Spleen (tissue), 7 donors: ENCODE measurements at regions not wholly inside any gene's neighbourhood (a gene's known extent, or its start where the extent isn't known, plus 50 kb on each side); places are given as distances from the start of the nearest gene placed in this dataset.

Source experiments
- CTCF ChIP-seq, 11 experiments: fragments of 200-600 bp in 7 of 11; fragments of 450-650 bp in 4 of 11; sonication (generic) in 4 of 11; IDR thresholded peaks in 8 of 11; conservative IDR thresholded peaks in 3 of 11; 1 replicate in 7 of 11; 2 replicates in 4 of 11; pipeline versions ENCODE4 v1.4.0 to v1.8.0; 2016 to 2021; ENCODE audit warnings: antibody characterized with exemption in 11 of 11, inconsistent platforms in 4 of 11, mild to moderate bottlenecking in 1 of 11
- POLR2A ChIP-seq, 3 donors: fragments of 450-650 bp; IDR thresholded peaks; one replicate each; pipeline ENCODE4 v1.5.1; 2017; ENCODE audit warnings: antibody characterized with exemption in 3 of 3, mild to moderate bottlenecking in 1 of 3
- POLR2AphosphoS5 ChIP-seq, 3 donors: sonication (generic); formaldehyde crosslinking; IDR thresholded peaks; one replicate each; pipeline ENCODE4 v1.5.1; 2017; ENCODE audit warnings: antibody characterized with exemption in 3 of 3
- donor health status: DM: no; HTN: no; CAD: no; lungs with moderate emphysema.
- donor health status: DM: no; HTN: no; CAD: no.
- donor health status: DM: no; HTN: no; CAD: no.

GRCh38 chr9:72431036-72431435, 66.0 kb upstream of the ZFAND5 start:
- TF ChIP-seq CTCF (IDR thresholded peaks at IDR 0.05 in 8 of 11, conservative IDR thresholded peaks at IDR 0.05 in 3 of 11) (no peak), POLR2AphosphoS5 (IDR thresholded peaks at IDR 0.05) (no peak), POLR2A (IDR thresholded peaks at IDR 0.05) (no peak)
